ENCODE measurements at regions not wholly inside any gene's neighbourhood (a gene's known extent, or its start where the extent isn't known, plus 50 kb on each side); places are given as distances from the start of the nearest gene placed in this dataset.
A peak's percentile ranks its signal among the peaks of the same experiment; 100 is the strongest.
"Not testable (repeated sequence)": the region's sequence is repeated elsewhere in the genome, so short reads cannot be mapped to it uniquely, and the experiment has no call there.

- Histone ChIP-seq H3K9me3 (ENCODE audit: control insufficient read depth, insufficient read depth, low read length) (no peaks in the 10 kb centered on the region), H3K4me3 (ENCODE audit: low read depth, low read length) (no peak overlapping the region), H3K36me3 (ENCODE audit: control insufficient read depth, insufficient read depth, low read length) (no peaks in the 10 kb centered on the region), H3K27me3 (ENCODE audit: control insufficient read depth, insufficient read depth, low read length) (no peaks in the 10 kb centered on the region), H3K4me1 (ENCODE audit: control insufficient read depth, insufficient read depth, low read length) (no peaks in the 10 kb centered on the region), H3K27ac (ENCODE audit: low read depth, low read length) (no peak overlapping the region)
- no peak for DNase-seq (ENCODE audit: low read depth in 4 of 6, low spot score in 6 of 6)
These were observed 609.1 kb upstream of the BCHE start for GRCh38 chr3:166446291-166446690.

GRCh38 chr3:166445865-166446264, 608.6 kb upstream of the BCHE start:
- Histone ChIP-seq H3K27me3 (ENCODE audit: control insufficient read depth, insufficient read depth, low read length) (no peaks in the 10 kb centered on the region), H3K4me1 (ENCODE audit: control insufficient read depth, insufficient read depth, low read length) (no peaks in the 10 kb centered on the region), H3K36me3 (ENCODE audit: control insufficient read depth, insufficient read depth, low read length) (no peaks in the 10 kb centered on the region), H3K27ac (ENCODE audit: low read depth, low read length) (no peak overlapping the region), H3K9me3 (ENCODE audit: control insufficient read depth, insufficient read depth, low read length) (no peaks in the 10 kb centered on the region), H3K4me3 (ENCODE audit: low read depth, low read length) (no peak overlapping the region)
- DNase-seq (ENCODE audit: low read depth in 4 of 6, low spot score in 6 of 6), result no peak

- Histone ChIP-seq H3K27me3 (ENCODE audit: control insufficient read depth, insufficient read depth, low read length) (no peaks in the 10 kb centered on the region), H3K4me3 (ENCODE audit: low read depth, low read length) (no peak overlapping the region), H3K27ac (ENCODE audit: low read depth, low read length) (no peak overlapping the region), H3K4me1 (ENCODE audit: control insufficient read depth, insufficient read depth, low read length) (no peaks in the 10 kb centered on the region), H3K36me3 (ENCODE audit: control insufficient read depth, insufficient read depth, low read length) (no peaks in the 10 kb centered on the region), H3K9me3 (ENCODE audit: control insufficient read depth, insufficient read depth, low read length) (no peaks in the 10 kb centered on the region)
- WGBS (ENCODE audit: insufficient coverage), result 92% methylated on average over 6 of the region's 9 CpGs
- DNase-seq (ENCODE audit: low read depth in 4 of 6, low spot score in 6 of 6), result peak in 1 of 6 donors; percentile 4
These were observed 607.5 kb upstream of the BCHE start for GRCh38 chr3:166444756-166445155.

GRCh38 chr3:166444336-166444735, 607.1 kb upstream of the BCHE start:
- Histone ChIP-seq H3K36me3 (ENCODE audit: control insufficient read depth, insufficient read depth, low read length) (no peaks in the 10 kb centered on the region), H3K4me3 (ENCODE audit: low read depth, low read length) (no peak overlapping the region), H3K9me3 (ENCODE audit: control insufficient read depth, insufficient read depth, low read length) (no peaks in the 10 kb centered on the region), H3K27ac (ENCODE audit: low read depth, low read length) (no peak overlapping the region), H3K27me3 (ENCODE audit: control insufficient read depth, insufficient read depth, low read length) (no peaks in the 10 kb centered on the region), H3K4me1 (ENCODE audit: control insufficient read depth, insufficient read depth, low read length) (no peaks in the 10 kb centered on the region)
- no peak for DNase-seq (ENCODE audit: low read depth in 4 of 6, low spot score in 6 of 6)
- 91% methylated on average over 4 of the region's 4 CpGs for WGBS (ENCODE audit: insufficient coverage)

- no peaks in the 10 kb centered on the region for H3K36me3 ChIP-seq (ENCODE audit: control insufficient read depth, insufficient read depth, low read length)
- H3K4me3 ChIP-seq (ENCODE audit: low read depth, low read length), result no peak overlapping the region
- H3K9me3 ChIP-seq (ENCODE audit: control insufficient read depth, insufficient read depth, low read length), result no peaks in the 10 kb centered on the region
- H3K4me1 ChIP-seq (ENCODE audit: control insufficient read depth, insufficient read depth, low read length), result no peaks in the 10 kb centered on the region
- no CpG with 5 or more reads among the region's 3 CpGs for WGBS (ENCODE audit: insufficient coverage)
- no peak for DNase-seq (ENCODE audit: low read depth in 4 of 6, low spot score in 6 of 6)
- no peak overlapping the region for H3K27ac ChIP-seq (ENCODE audit: low read depth, low read length)
- no peaks in the 10 kb centered on the region for H3K27me3 ChIP-seq (ENCODE audit: control insufficient read depth, insufficient read depth, low read length)
These were observed 598.3 kb upstream of the BCHE start for GRCh38 chr3:166435469-166436057.

GRCh38 chr3:166433060-166433459, 595.8 kb upstream of the BCHE start:
- Histone ChIP-seq H3K36me3 (ENCODE audit: control insufficient read depth, insufficient read depth, low read length) (no peaks in the 10 kb centered on the region), H3K4me1 (ENCODE audit: control insufficient read depth, insufficient read depth, low read length) (no peaks in the 10 kb centered on the region), H3K27me3 (ENCODE audit: control insufficient read depth, insufficient read depth, low read length) (no peaks in the 10 kb centered on the region), H3K4me3 (ENCODE audit: low read depth, low read length) (no peak overlapping the region), H3K9me3 (ENCODE audit: control insufficient read depth, insufficient read depth, low read length) (no peaks in the 10 kb centered on the region), H3K27ac (ENCODE audit: low read depth, low read length) (no peak overlapping the region)
- no CpG with 5 or more reads among the region's 2 CpGs for WGBS (ENCODE audit: insufficient coverage)
- DNase-seq (ENCODE audit: low read depth in 4 of 6, low spot score in 6 of 6), result no peak

- no peak overlapping the region for H3K27ac ChIP-seq (ENCODE audit: low read depth, low read length)
- 94% methylated on average over 3 of the region's 4 CpGs for WGBS (ENCODE audit: insufficient coverage)
- no peak overlapping the region for H3K4me3 ChIP-seq (ENCODE audit: low read depth, low read length)
- DNase-seq (ENCODE audit: low read depth in 4 of 6, low spot score in 6 of 6), result no peak
- no peaks in the 10 kb centered on the region for H3K4me1 ChIP-seq (ENCODE audit: control insufficient read depth, insufficient read depth, low read length)
- no peaks in the 10 kb centered on the region for H3K27me3 ChIP-seq (ENCODE audit: control insufficient read depth, insufficient read depth, low read length)
- no peaks in the 10 kb centered on the region for H3K36me3 ChIP-seq (ENCODE audit: control insufficient read depth, insufficient read depth, low read length)
- H3K9me3 ChIP-seq (ENCODE audit: control insufficient read depth, insufficient read depth, low read length), result peaks cover 1% of the 10 kb centered on the region
These were observed 588.8 kb upstream of the BCHE start for GRCh38 chr3:166425900-166426611.

- Histone ChIP-seq H3K4me1 (ENCODE audit: control insufficient read depth, insufficient read depth, low read length) (no peaks in the 10 kb centered on the region), H3K27me3 (ENCODE audit: control insufficient read depth, insufficient read depth, low read length) (no peaks in the 10 kb centered on the region), H3K9me3 (ENCODE audit: control insufficient read depth, insufficient read depth, low read length) (peaks cover 1% of the 10 kb centered on the region), H3K27ac (ENCODE audit: low read depth, low read length) (no peak overlapping the region), H3K4me3 (ENCODE audit: low read depth, low read length) (no peak overlapping the region), H3K36me3 (ENCODE audit: control insufficient read depth, insufficient read depth, low read length) (no peaks in the 10 kb centered on the region)
- no peak for DNase-seq (ENCODE audit: low read depth in 4 of 6, low spot score in 6 of 6)
These were observed 587.8 kb upstream of the BCHE start for GRCh38 chr3:166425021-166425420.

- not testable (repeated sequence) for H3K4me1 ChIP-seq (ENCODE audit: control insufficient read depth, insufficient read depth, low read length); H3K4me3 ChIP-seq (ENCODE audit: low read depth, low read length); DNase-seq (ENCODE audit: low read depth in 4 of 6, low spot score in 6 of 6); H3K9me3 ChIP-seq (ENCODE audit: control insufficient read depth, insufficient read depth, low read length); H3K36me3 ChIP-seq (ENCODE audit: control insufficient read depth, insufficient read depth, low read length); H3K27me3 ChIP-seq (ENCODE audit: control insufficient read depth, insufficient read depth, low read length); H3K27ac ChIP-seq (ENCODE audit: low read depth, low read length)
- WGBS (ENCODE audit: insufficient coverage), result 97% methylated on average over 26 of the region's 26 CpGs
These were observed 586.7 kb upstream of the BCHE start for GRCh38 chr3:166423824-166424513.

- H3K27ac ChIP-seq (ENCODE audit: low read depth, low read length), result no peak overlapping the region
- peaks cover 1% of the 10 kb centered on the region for H3K9me3 ChIP-seq (ENCODE audit: control insufficient read depth, insufficient read depth, low read length)
- no peaks in the 10 kb centered on the region for H3K4me1 ChIP-seq (ENCODE audit: control insufficient read depth, insufficient read depth, low read length)
- H3K27me3 ChIP-seq (ENCODE audit: control insufficient read depth, insufficient read depth, low read length), result no peaks in the 10 kb centered on the region
- no peak for DNase-seq (ENCODE audit: low read depth in 4 of 6, low spot score in 6 of 6)
- no peak overlapping the region for H3K4me3 ChIP-seq (ENCODE audit: low read depth, low read length)
- no peaks in the 10 kb centered on the region for H3K36me3 ChIP-seq (ENCODE audit: control insufficient read depth, insufficient read depth, low read length)
These were observed 585.3 kb upstream of the BCHE start for GRCh38 chr3:166422556-166422955.
